ENCODE measurements at regions not wholly inside any gene's neighbourhood (a gene's known extent, or its start where the extent isn't known, plus 50 kb on each side); places are given as distances from the start of the nearest gene placed in this dataset.
"Not testable (repeated sequence)": the region's sequence is repeated elsewhere in the genome, so short reads cannot be mapped to it uniquely, and the experiment has no call there.

GRCh38 chr14:70255071-70256057 lies 66.6 kb upstream of the SLC8A3 start:
- TF ChIP-seq CTCF, POLR2AphosphoS5 (IDR thresholded peaks at IDR 0.05): not testable (repeated sequence)

Data from esophagus muscularis mucosa (tissue), 3 donors.